H1 (cell line): ENCODE measurements at regions not wholly inside any gene's neighbourhood (a gene's known extent, or its start where the extent isn't known, plus 50 kb on each side); places are given as distances from the start of the nearest gene placed in this dataset.

ENCODE experiments used
- CTCF ChIA-PET: fragments of 300-600 bp; sonication (Branson Sonifier 250); formaldehyde crosslinking; loops from one replicate; lab custom pipeline; 2021; ENCODE audit not compliant: partially characterized antibody; lab: Charles Lee
- POLR2A ChIA-PET: fragments of 300-600 bp; sonication (Branson Sonifier 250); formaldehyde crosslinking; loops from one replicate; lab custom pipeline; 2021; ENCODE audit warnings: inconsistent platforms; ENCODE audit not compliant: partially characterized antibody; lab: Charles Lee
- DNase-seq, 2 experiments: peaks; one replicate each; pipeline versions ENCODE4 v3.0.0 to v3.0.0-alpha.2; 2010 to 2022; ENCODE audit warnings: low spot score in 2 of 2, low read depth in 1 of 2, mixed read lengths in 1 of 2
- FAIRE-seq: peaks from 2 replicates; lab custom pipeline; 2011; peaks lifted over from hg19 to GRCh38; lab: Jason Lieb, UNC
- H2AFZ ChIP-seq: 2 replicates; pipeline ENCODE4 v1.8.1; 2012; ENCODE audit warnings: low read length, inconsistent platforms
- H2AK5ac ChIP-seq: 2 replicates; pipeline ENCODE4 v1.6.1; 2013; ENCODE audit warnings: low read depth, low read length
- H2BK120ac ChIP-seq: replicated peaks from 2 replicates; pipeline ENCODE3; 2013; ENCODE audit warnings: low read depth, low read length, inconsistent platforms
- H2BK12ac ChIP-seq: 2 replicates; pipeline ENCODE4 v1.6.1; 2013; ENCODE audit warnings: low read depth, low read length
- H2BK15ac ChIP-seq: 2 replicates; pipeline ENCODE4 v1.6.1; 2013; ENCODE audit warnings: low read length
- H2BK20ac ChIP-seq: 2 replicates; pipeline ENCODE4 v1.6.1; 2013; ENCODE audit warnings: low read length
- H2BK5ac ChIP-seq: 2 replicates; pipeline ENCODE4 v1.6.1; 2013; ENCODE audit warnings: low read depth, low read length
- H3K14ac ChIP-seq: 2 replicates; pipeline ENCODE4 v1.6.1; 2013; ENCODE audit warnings: inconsistent platforms; ENCODE audit not compliant: insufficient read length
- H3K18ac ChIP-seq: 2 replicates; pipeline ENCODE4 v1.6.1; 2013; ENCODE audit warnings: low read length; ENCODE audit errors: extremely low read depth
- H3K23ac ChIP-seq: 2 replicates; pipeline ENCODE4 v1.6.1; 2013; ENCODE audit warnings: inconsistent platforms; ENCODE audit not compliant: insufficient read length
- H3K23me2 ChIP-seq: 2 replicates; pipeline ENCODE4 v1.6.1; 2013; ENCODE audit warnings: low read depth, low read length
- H3K27ac ChIP-seq: 2 replicates; pipeline ENCODE4 v1.6.1; 2011; ENCODE audit warnings: low read depth, low read length, inconsistent platforms
- H3K27me3 ChIP-seq, 4 experiments: replicated peaks in 1 of 4; 1 replicate in 1 of 4; 2 replicates in 3 of 4; pipeline versions ENCODE4 v1.6.1 to v1.8.1; 2011 to 2013; ENCODE audit warnings: low read length in 3 of 4, mild to moderate bottlenecking in 3 of 4, inconsistent platforms in 2 of 4, mixed read lengths in 2 of 4, moderate library complexity in 1 of 4; ENCODE audit not compliant: control insufficient read depth in 3 of 4, insufficient read depth in 3 of 4; ENCODE audit errors: extremely low read depth in 1 of 4
- H3K36me3 ChIP-seq, 4 experiments: 2 replicates each; pipeline versions ENCODE4 v1.6.1 to v1.8.1; 2011 to 2013; ENCODE audit warnings: mild to moderate bottlenecking in 4 of 4, low read length in 3 of 4, moderate library complexity in 2 of 4, control low read depth in 1 of 4, inconsistent platforms in 1 of 4; ENCODE audit not compliant: insufficient read depth in 4 of 4, control insufficient read depth in 2 of 4
- H3K4ac ChIP-seq: replicated peaks from 2 replicates; pipeline ENCODE3; 2013; ENCODE audit warnings: low read length, low read depth, mixed read lengths, inconsistent platforms; ENCODE audit not compliant: insufficient read length
- H3K4me1 ChIP-seq, 4 experiments: replicated peaks in 1 of 4; 1 replicate in 1 of 4; 2 replicates in 3 of 4; pipeline versions ENCODE4 v1.6.1 to v1.8.1; 2011 to 2013; ENCODE audit warnings: low read length in 3 of 4, inconsistent platforms in 2 of 4, mixed read lengths in 1 of 4; ENCODE audit not compliant: insufficient read depth in 4 of 4, control insufficient read depth in 3 of 4
- H3K4me2 ChIP-seq, 2 experiments: 2 replicates each; pipeline versions ENCODE4 v1.6.1 to v1.8.1; 2011 to 2013; ENCODE audit warnings: low read depth in 2 of 2, low read length in 2 of 2, control low read depth in 1 of 2, inconsistent platforms in 1 of 2, mild to moderate bottlenecking in 1 of 2; ENCODE audit not compliant: insufficient read depth in 1 of 2
- H3K4me3 ChIP-seq, 4 experiments: fragments of 200-600, 300-600 bp in 1 of 4; sonication (generic), shearing (Covaris generic), sonication (Bioruptor Twin) in 1 of 4; 2 replicates each; pipeline versions ENCODE4 v1.5.1 to v1.8.1; 2011 to 2016; ENCODE audit warnings: low read length in 4 of 4, low read depth in 3 of 4, control low read depth in 2 of 4, inconsistent platforms in 2 of 4, mild to moderate bottlenecking in 2 of 4, mixed read lengths in 1 of 4, moderate library complexity in 1 of 4; ENCODE audit not compliant: insufficient read depth in 2 of 4; ENCODE audit errors: extremely low read depth in 1 of 4
- H3K56ac ChIP-seq: replicated peaks from 2 replicates; pipeline ENCODE3; 2013; ENCODE audit warnings: low read depth, mild to moderate bottlenecking, mixed read lengths, low read length, inconsistent platforms; ENCODE audit not compliant: insufficient read length
- H3K79me1 ChIP-seq: 2 replicates; pipeline ENCODE4 v1.6.1; 2013; ENCODE audit warnings: low read depth, low read length, control low read depth
- H3K79me2 ChIP-seq, 2 experiments: 2 replicates each; pipeline versions ENCODE4 v1.6.1 to v1.8.1; 2012 to 2013; ENCODE audit warnings: low read length in 2 of 2, mild to moderate bottlenecking in 2 of 2, inconsistent platforms in 1 of 2; ENCODE audit not compliant: insufficient read depth in 2 of 2, control insufficient read depth in 1 of 2
- H3K9ac ChIP-seq, 4 experiments: replicated peaks in 1 of 4; 1 replicate in 1 of 4; 2 replicates in 3 of 4; pipeline versions ENCODE4 v1.6.1 to v1.8.1; 2011 to 2013; ENCODE audit warnings: low read depth in 3 of 4, low read length in 3 of 4, control low read depth in 2 of 4, mild to moderate bottlenecking in 2 of 4, moderate library complexity in 2 of 4, inconsistent platforms in 1 of 4; ENCODE audit errors: extremely low read depth in 1 of 4
- H3K9me3 ChIP-seq, 2 experiments: 2 replicates each; pipeline versions ENCODE4 v1.6.1 to v1.8.1; 2012 to 2013; ENCODE audit warnings: mild to moderate bottlenecking in 2 of 2, moderate library complexity in 2 of 2, control low read depth in 1 of 2, inconsistent platforms in 1 of 2, low read depth in 1 of 2, low read length in 1 of 2, mixed read lengths in 1 of 2; ENCODE audit not compliant: insufficient read depth in 2 of 2
- H4K20me1 ChIP-seq, 2 experiments: replicated peaks in 1 of 2; 2 replicates each; pipeline versions ENCODE3 to v1.8.1; 2011 to 2013; ENCODE audit warnings: inconsistent platforms in 2 of 2, low read length in 2 of 2, mild to moderate bottlenecking in 1 of 2; ENCODE audit not compliant: insufficient read depth in 2 of 2, control insufficient read depth in 1 of 2
- H4K5ac ChIP-seq: 2 replicates; pipeline ENCODE4 v1.6.1; 2013; ENCODE audit warnings: low read length, low read depth, mixed read lengths, inconsistent platforms; ENCODE audit not compliant: insufficient read length
- H4K8ac ChIP-seq: 2 replicates; pipeline ENCODE4 v1.8.0; 2013; ENCODE audit warnings: mild to moderate bottlenecking, moderate library complexity, low read length, inconsistent platforms; ENCODE audit not compliant: insufficient read depth; ENCODE audit errors: extremely low read depth
- H4K91ac ChIP-seq: replicated peaks from 2 replicates; pipeline ENCODE3; 2013; ENCODE audit warnings: low read length, mixed read lengths, inconsistent platforms; ENCODE audit not compliant: insufficient read length
- BACH1 ChIP-seq: IDR thresholded peaks from 2 replicates; pipeline ENCODE4 v1.6.1; 2012; ENCODE audit warnings: low read length, improper control_type of control experiment
- CEBPB ChIP-seq: IDR thresholded peaks from 2 replicates; pipeline ENCODE4 v1.6.1; 2012; ENCODE audit warnings: low read depth, low read length
- EGR1 ChIP-seq: IDR thresholded peaks from 2 replicates; pipeline ENCODE4 v1.6.1; 2011; ENCODE audit warnings: low read depth, low read length, borderline replicate concordance
- HDAC2 ChIP-seq, 2 experiments: fragments of 300-600 bp in 1 of 2; sonication (generic) in 1 of 2; IDR thresholded peaks; 2 replicates each; pipeline ENCODE4 v1.6.1; 2011 to 2012; ENCODE audit warnings: low read depth in 2 of 2, low read length in 2 of 2, mild to moderate bottlenecking in 2 of 2, moderate library complexity in 2 of 2, borderline replicate concordance in 1 of 2, inconsistent platforms in 1 of 2
- RAD21 ChIP-seq, 2 experiments: IDR thresholded peaks in 1 of 2; conservative IDR thresholded peaks in 1 of 2; 2 replicates each; pipeline ENCODE4 v1.6.1; 2011; ENCODE audit warnings: low read depth in 2 of 2, low read length in 2 of 2, improper control_type of control experiment in 1 of 2, inconsistent platforms in 1 of 2, mild to moderate bottlenecking in 1 of 2, moderate library complexity in 1 of 2
- USF2 ChIP-seq: IDR thresholded peaks from 2 replicates; pipeline ENCODE4 v1.6.1; 2011; ENCODE audit warnings: low read length, improper control_type of control experiment
- WGBS, 2 experiments: shearing (Covaris generic) in 1 of 2; methylation state at CpG; one replicate each; pipeline versions ENCODE4 v1.1.6 to v1.1.7; 2013 to 2015; ENCODE audit warnings: low lambda C conversion rate in 2 of 2, mixed read lengths in 2 of 2, inconsistent platforms in 1 of 2, low coverage in 1 of 2, missing lambda C conversion rate in 1 of 2; ENCODE audit not compliant: insufficient replicate concordance in 2 of 2, insufficient coverage in 1 of 2, insufficient read length in 1 of 2; ENCODE audit errors: extremely low coverage in 1 of 2, missing lambda C conversion rate in 1 of 2; 5-methylcytosine and 5-hydroxymethylcytosine counted together

- no peak overlapping the region for H3K14ac ChIP-seq
- H3K36me3 ChIP-seq: no peaks in the 10 kb centered on the region
- ChIA-PET CTCF (interaction anchor here (0.6 kb wide), 2 partner anchors 176 to 1037 kb away, joined by 4 to 5 read pairs; no protein-coding TSS in a partner anchor), POLR2A (no interaction called here)
- H3K9me3 ChIP-seq: 0 out of 4 replicates have a peak, but pooled peaks cover 0 to 3% of the 10 kb centered on the region in 2 experiments
- H3K56ac ChIP-seq: no peak overlapping the region
- H2BK5ac ChIP-seq: no peak overlapping the region
- DNase-seq (no peak), FAIRE-seq (no peak)
- H3K27me3 ChIP-seq: no peaks in the 10 kb centered on the region
- H4K91ac ChIP-seq: no peak overlapping the region
- H2AFZ ChIP-seq: no peak overlapping the region
- H3K18ac ChIP-seq: no peak overlapping the region
- H3K23me2 ChIP-seq: no peaks in the 10 kb centered on the region
- H2BK20ac ChIP-seq: no peak overlapping the region
- H3K4me2 ChIP-seq: no peak overlapping the region
- H4K20me1 ChIP-seq: no peaks in the 10 kb centered on the region
- H3K9ac ChIP-seq: no peak overlapping the region
- no peak overlapping the region for H3K4me3 ChIP-seq
- no peak overlapping the region for H4K5ac ChIP-seq
- no peak overlapping the region for H3K23ac ChIP-seq
- no peaks in the 10 kb centered on the region for H3K4me1 ChIP-seq
- no peaks in the 10 kb centered on the region for H3K79me2 ChIP-seq
- H2BK120ac ChIP-seq: no peak overlapping the region
- no peak overlapping the region for H2AK5ac ChIP-seq
- H4K8ac ChIP-seq: no peak overlapping the region
- H3K4ac ChIP-seq: no peak overlapping the region
- WGBS, 2 experiments: 93% methylated on average over 2 of the region's 2 CpGs; no CpG with 5 or more reads in 1 of the 2 experiments
- no peak overlapping the region for H3K27ac ChIP-seq
- no peaks in the 10 kb centered on the region for H3K79me1 ChIP-seq
- H2BK15ac ChIP-seq: no peak overlapping the region
- no peak overlapping the region for H2BK12ac ChIP-seq
- TF ChIP-seq USF2 (no peak), EGR1 (no peak), BACH1 (no peak), CEBPB (no peak), RAD21 (IDR thresholded peaks at IDR 0.05 in 1 of 2, conservative IDR thresholded peaks at IDR 0.05 in 1 of 2; ENCODE audit: low read depth in 2 of 2, low read length in 2 of 2) (no peak), HDAC2 (IDR thresholded peaks at IDR 0.05; ENCODE audit: borderline replicate concordance in 1 of 2, low read depth in 2 of 2, low read length in 2 of 2) (no peak)
Observed at GRCh38 chr16:59665618-59666220, 931.6 kb upstream of the GOT2 start.
